ENCODE measurements at regions not wholly inside any gene's neighbourhood (a gene's known extent, or its start where the extent isn't known, plus 50 kb on each side); places are given as distances from the start of the nearest gene placed in this dataset.

DNA sequence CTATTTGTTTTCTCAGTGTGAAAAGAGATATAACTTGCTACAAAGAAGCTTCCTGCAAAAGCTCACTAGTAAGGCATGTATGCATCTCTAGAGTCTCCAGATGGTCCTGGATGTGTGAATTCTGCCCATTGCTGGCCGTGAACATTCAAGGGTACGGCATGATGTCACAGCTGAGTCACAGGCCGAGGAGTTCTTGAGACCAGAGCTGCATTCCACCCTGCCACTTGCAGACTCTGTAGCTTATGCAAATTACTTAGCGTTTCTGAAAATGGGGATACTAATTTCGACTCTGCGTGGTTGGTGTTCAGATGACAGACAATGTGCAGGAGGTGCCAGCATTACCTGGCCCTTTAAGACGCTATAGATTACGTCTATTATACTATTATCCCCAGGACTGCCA lies 470.7 kb downstream of the ZNF536 start:
- TF ChIP-seq, protein P1, sequence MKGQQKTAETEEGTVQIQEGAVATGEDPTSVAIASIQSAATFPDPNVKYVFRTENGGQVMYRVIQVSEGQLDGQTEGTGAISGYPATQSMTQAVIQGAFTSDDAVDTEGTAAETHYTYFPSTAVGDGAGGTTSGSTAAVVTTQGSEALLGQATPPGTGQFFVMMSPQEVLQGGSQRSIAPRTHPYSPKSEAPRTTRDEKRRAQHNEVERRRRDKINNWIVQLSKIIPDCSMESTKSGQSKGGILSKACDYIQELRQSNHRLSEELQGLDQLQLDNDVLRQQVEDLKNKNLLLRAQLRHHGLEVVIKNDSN (CRISPR knock-in tag; IDR thresholded peaks at IDR 0.05) = no peak
- TF ChIP-seq, protein P2, sequence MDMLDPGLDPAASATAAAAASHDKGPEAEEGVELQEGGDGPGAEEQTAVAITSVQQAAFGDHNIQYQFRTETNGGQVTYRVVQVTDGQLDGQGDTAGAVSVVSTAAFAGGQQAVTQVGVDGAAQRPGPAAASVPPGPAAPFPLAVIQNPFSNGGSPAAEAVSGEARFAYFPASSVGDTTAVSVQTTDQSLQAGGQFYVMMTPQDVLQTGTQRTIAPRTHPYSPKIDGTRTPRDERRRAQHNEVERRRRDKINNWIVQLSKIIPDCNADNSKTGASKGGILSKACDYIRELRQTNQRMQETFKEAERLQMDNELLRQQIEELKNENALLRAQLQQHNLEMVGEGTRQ (CRISPR knock-in tag; IDR thresholded peaks at IDR 0.05) = no peak
- TF ChIP-seq, protein P3, sequence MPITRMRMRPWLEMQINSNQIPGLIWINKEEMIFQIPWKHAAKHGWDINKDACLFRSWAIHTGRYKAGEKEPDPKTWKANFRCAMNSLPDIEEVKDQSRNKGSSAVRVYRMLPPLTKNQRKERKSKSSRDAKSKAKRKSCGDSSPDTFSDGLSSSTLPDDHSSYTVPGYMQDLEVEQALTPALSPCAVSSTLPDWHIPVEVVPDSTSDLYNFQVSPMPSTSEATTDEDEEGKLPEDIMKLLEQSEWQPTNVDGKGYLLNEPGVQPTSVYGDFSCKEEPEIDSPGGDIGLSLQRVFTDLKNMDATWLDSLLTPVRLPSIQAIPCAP (CRISPR knock-in tag; IDR thresholded peaks at IDR 0.05) = no peak
- TF ChIP-seq SP1 (CRISPR knock-in tag; conservative IDR thresholded peaks at IDR 0.05) = no peak
- TF ChIP-seq, protein P4, sequence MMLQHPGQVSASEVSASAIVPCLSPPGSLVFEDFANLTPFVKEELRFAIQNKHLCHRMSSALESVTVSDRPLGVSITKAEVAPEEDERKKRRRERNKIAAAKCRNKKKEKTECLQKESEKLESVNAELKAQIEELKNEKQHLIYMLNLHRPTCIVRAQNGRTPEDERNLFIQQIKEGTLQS (CRISPR knock-in tag; conservative IDR thresholded peaks at IDR 0.05) = no peak
- no peak for TF ChIP-seq FOXP1 (CRISPR knock-in tag; IDR thresholded peaks at IDR 0.05; ENCODE audit: borderline replicate concordance)
